HG03108 (cell line): ENCODE measurements at regions not wholly inside any gene's neighbourhood (a gene's known extent, or its start where the extent isn't known, plus 50 kb on each side); places are given as distances from the start of the nearest gene placed in this dataset.

Experiments
- ATAC-seq: cut with Tn5 transposase; IDR thresholded peaks from one replicate; pipeline ENCODE4 v1.9.1; 2021; ENCODE audit warnings: moderate library complexity; ENCODE audit not compliant: unreplicated experiment

GRCh38 chr12:13597837-13598236 lies 383.6 kb downstream of the GRIN2B start:
- no peak for ATAC-seq

- no peak for ATAC-seq
Measured at GRCh38 chr12:13597166-13597565, 384.2 kb downstream of the GRIN2B start.

GRCh38 chr12:13596714-13597113 lies 384.7 kb downstream of the GRIN2B start:
- ATAC-seq, result no peak

GRCh38 chr12:13595536-13596443 lies 385.6 kb downstream of the GRIN2B start:
- no peak for ATAC-seq

- ATAC-seq, result no peak
Measured at GRCh38 chr12:13594731-13595514, 386.5 kb downstream of the GRIN2B start.

GRCh38 chr12:13592063-13592942 lies 389.1 kb downstream of the GRIN2B start:
- ATAC-seq, result no peak

- no peak for ATAC-seq
Measured at GRCh38 chr12:13591488-13591887, 389.9 kb downstream of the GRIN2B start.

GRCh38 chr12:13591059-13591458 lies 390.3 kb downstream of the GRIN2B start:
- ATAC-seq, result no peak

GRCh38 chr12:13588574-13588973 lies 392.0 kb downstream of the EMP1 start:
- ATAC-seq, result no peak

GRCh38 chr12:13587721-13588390 lies 391.3 kb downstream of the EMP1 start:
- ATAC-seq, result no peak

GRCh38 chr12:13586361-13586760 lies 389.8 kb downstream of the EMP1 start:
- ATAC-seq, result no peak

GRCh38 chr12:13584541-13584940 lies 388.0 kb downstream of the EMP1 start:
- no peak for ATAC-seq

- ATAC-seq, result no peak
Measured at GRCh38 chr12:13583630-13584029, 387.1 kb downstream of the EMP1 start.

GRCh38 chr12:13582421-13582820 lies 385.9 kb downstream of the EMP1 start:
- ATAC-seq, result no peak

- no peak for ATAC-seq
Measured at GRCh38 chr12:13581031-13581430, 384.5 kb downstream of the EMP1 start.

- no peak for ATAC-seq
Measured at GRCh38 chr12:13580206-13580605, 383.7 kb downstream of the EMP1 start.

- no peak for ATAC-seq
Measured at GRCh38 chr12:13576935-13577500, 380.5 kb downstream of the EMP1 start.

GRCh38 chr12:13573698-13574321 lies 377.3 kb downstream of the EMP1 start:
- ATAC-seq, result no peak

- ATAC-seq, result no peak
Measured at GRCh38 chr12:13571035-13571434, 374.5 kb downstream of the EMP1 start.
